ENCODE measurements at regions not wholly inside any gene's neighbourhood (a gene's known extent, or its start where the extent isn't known, plus 50 kb on each side); places are given as distances from the start of the nearest gene placed in this dataset.

DNA sequence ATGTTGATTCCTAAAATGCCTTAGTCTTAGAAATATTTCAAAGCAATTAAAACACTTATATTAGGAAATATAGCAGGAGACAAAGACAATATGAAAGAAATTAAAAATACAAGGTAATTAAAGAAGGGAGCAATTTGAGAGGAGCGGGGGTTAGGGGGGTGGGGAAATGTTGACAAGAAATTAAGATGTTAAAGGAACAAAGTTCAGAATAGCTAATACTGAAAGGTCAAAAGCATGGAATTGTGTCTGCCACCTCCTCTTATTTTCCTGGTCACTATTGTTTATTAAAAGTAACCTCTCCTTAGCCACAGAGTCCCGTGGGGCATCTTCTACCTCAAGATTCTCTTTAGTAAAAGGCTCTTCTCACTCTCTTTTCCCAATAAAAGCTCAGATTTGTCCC is 244.1 kb downstream of the MREG start:
- no peak for TF ChIP-seq ZNF274 (IDR thresholded peaks at IDR 0.05; ENCODE audit: low read depth, low read length)
- H3K4me3 ChIP-seq (ENCODE audit: low read length) = no peak overlapping the region

DNA sequence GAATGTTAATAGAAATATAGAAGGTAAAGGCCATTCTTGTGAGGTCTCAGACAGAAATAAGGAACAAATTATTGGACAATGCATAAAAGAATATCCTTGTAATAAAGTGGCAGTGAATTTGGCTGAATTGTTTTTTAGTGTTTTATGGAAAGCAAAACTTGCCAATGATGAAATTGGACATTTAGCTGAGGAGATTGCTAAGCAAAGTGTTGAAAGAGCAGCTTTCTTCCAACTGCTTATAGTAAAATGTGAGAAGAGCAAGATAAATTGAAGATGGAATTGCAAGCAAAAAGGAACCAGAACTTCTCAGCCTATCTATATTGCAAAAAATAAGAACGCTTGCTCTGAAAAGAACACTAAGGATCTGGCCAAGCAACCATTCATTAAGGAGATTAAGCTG is 245.7 kb downstream of the MREG start:
- no peak for TF ChIP-seq ZNF274 (IDR thresholded peaks at IDR 0.05; ENCODE audit: low read depth, low read length)
- no peak overlapping the region for H3K4me3 ChIP-seq (ENCODE audit: low read length)

DNA sequence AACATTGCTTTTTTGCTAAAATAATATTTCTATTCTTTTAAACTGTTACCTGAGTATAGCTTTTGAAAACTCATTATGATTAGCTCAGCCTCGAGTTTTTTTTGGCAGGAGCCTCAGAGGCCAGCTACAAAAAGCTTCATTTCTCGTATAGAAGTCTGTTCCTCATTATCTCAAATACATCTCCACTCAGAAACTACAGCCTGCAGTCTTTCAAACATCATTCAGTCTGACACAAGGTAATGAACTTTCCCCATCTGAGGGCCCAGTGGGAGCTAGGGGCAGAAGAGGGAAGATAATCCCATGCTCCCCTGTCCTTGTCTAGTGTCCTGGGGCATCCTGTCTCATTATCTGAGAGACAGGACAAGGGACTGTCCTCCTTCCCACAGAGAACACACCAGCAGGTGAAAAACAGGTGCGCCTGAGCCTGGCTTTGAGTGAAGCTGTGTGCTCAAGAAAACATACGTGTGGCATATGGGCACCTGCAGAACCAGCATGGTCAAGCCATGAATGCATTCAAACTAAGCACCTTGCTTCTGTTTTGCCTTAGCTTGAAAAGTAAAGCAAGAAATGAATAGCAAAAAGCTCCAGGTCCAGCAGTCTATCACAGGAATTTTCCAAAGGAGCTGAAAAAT is 247.5 kb downstream of the MREG start:
- no peak for TF ChIP-seq ZNF274 (IDR thresholded peaks at IDR 0.05; ENCODE audit: low read depth, low read length)
- H3K4me3 ChIP-seq (ENCODE audit: low read length) = no peak overlapping the region

DNA sequence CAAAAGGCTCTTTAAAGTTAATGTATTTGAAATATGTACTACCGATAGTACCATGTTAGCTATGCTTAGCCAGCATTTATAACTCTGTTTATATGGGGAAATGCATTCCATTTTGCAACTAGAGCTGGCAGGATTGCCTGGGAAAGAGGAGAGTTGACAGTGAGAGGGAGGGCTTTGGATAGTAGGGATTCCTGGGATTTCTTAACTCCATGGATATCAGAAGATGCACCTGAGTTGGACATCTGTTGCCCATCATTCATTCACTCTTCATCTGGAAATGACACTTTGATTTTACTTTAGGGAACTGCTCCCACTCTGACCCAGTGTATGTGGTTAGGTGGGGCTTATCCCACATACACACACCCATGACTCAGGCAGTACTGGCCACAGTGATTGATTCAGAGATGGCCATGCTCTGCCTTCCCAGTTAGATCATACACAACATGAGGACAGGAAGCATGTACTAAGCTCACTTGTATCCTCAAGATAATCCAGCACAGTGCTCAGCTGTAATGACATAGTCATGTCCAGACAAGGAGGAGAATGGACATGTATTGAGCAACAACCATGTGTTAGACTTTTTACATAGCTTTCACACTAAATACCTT is 248.8 kb downstream of the MREG start:
- no peak for TF ChIP-seq ZNF274 (IDR thresholded peaks at IDR 0.05; ENCODE audit: low read depth, low read length)
- no peak overlapping the region for H3K4me3 ChIP-seq (ENCODE audit: low read length)

DNA sequence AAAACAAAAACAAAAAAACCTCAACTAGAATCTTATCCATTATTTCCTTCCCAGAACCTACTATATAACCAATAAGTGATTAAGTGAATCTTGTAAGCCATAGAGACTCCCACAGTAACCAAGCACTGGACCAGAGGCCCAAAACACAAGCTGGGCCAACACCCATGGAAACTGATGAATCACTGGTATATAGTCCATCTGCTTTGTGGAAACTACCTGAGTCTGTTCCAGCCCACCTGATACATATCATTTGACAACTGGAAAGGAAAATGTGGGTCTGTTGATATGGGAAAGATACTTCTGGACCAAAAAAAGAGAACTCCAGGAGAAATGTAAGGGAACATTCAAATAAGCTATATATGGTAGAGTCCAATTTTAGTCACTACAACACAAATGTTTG is 252.8 kb downstream of the MREG start:
- no peak overlapping the region for H3K4me3 ChIP-seq (ENCODE audit: low read length)
- TF ChIP-seq ZNF274 (IDR thresholded peaks at IDR 0.05; ENCODE audit: low read depth, low read length) = no peak

DNA sequence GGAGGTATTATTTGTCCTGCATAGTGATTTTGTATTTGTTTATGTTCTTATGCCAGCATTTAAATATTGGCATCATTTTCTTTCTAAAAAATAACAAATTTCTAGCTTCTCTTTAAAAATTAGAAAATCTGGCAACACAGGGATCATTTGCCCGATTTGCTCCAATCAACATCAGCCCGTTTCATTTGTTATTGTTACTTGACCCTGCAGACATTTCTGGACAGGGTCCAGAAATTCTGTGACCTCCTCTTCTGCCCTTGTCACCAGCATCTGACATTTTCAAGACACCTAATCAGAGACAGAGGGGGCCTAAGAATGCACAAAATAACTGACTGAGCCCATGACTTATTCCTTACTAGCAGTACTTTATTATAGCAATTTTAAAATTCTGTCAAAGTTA is 253.3 kb downstream of the MREG start:
- H3K4me3 ChIP-seq (ENCODE audit: low read length) = no peak overlapping the region
- no peak for TF ChIP-seq ZNF274 (IDR thresholded peaks at IDR 0.05; ENCODE audit: low read depth, low read length)

DNA sequence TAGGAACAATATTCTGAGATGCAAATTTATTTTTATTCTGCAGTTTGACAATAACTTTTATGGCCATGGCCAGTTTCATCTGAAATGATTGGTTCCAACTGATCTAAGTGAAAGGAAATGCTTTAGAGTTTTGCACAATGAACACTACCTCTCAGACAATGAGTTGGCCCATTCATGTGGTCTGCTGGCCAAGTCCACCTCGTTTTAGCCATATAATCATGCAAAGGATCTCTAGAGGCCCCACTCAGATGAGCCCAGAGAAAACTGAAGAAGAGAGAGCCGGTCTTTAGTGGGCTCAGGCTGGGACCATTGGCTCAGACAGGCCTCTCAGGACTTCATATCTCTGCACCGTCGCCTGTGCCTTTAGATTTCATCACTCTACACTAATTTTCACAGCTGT is 254.7 kb downstream of the MREG start:
- no peak overlapping the region for H3K4me3 ChIP-seq (ENCODE audit: low read length)
- TF ChIP-seq ZNF274 (IDR thresholded peaks at IDR 0.05; ENCODE audit: low read depth, low read length) = no peak

DNA sequence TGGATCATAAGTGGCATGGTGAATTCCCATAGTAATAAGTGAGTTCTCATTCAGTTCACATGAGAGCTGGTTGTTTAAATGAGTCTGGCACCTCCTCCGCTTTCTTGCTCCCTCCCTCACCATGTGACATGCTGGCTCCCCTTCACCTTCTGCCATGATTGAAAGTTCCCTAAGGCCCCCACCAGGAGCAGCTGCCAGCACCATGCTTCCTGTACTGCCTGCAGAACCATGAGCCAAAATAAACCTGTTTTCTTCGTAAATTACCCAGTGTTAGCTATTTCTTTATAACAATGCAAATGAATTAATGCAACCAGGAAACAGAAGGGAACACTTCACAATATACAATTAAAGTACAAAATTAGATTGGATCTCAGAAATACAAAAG is 257.0 kb downstream of the MREG start:
- no peak for TF ChIP-seq ZNF274 (IDR thresholded peaks at IDR 0.05; ENCODE audit: low read depth, low read length)
- no peak overlapping the region for H3K4me3 ChIP-seq (ENCODE audit: low read length)

DNA sequence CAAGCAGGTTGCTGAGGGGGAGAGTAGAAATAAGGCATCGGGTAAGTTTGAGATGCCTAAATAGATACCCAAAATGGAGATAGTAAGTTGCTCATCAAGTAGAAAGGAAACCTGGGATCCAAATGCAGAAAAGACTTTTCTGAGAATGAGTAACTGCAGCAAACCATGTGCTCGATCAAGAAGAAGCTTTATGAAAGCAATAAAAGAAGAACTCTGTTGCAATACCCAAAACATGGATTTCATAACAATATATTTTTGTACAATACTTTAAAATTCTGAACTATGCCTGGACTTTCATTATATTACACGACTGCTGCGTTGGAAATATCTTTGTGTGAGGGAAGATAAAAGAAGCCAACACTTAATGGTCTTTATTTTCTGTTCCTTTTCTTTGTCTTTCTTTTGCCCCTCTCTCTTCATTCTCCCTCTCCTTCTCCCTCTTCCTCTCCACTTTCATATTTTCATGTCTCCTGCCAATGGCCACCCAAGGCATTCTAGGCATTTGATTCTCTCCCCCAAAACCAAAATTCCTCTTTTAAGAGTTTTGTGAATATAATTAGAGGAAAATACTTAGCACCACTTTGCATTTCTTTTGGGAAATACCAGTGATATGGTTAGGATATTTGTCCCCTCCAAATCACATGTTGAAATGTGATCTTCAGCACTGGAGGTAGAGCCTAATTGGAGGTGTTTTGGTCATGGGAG is 257.6 kb downstream of the MREG start:
- no peak overlapping the region for H3K4me3 ChIP-seq (ENCODE audit: low read length)
- no peak for TF ChIP-seq ZNF274 (IDR thresholded peaks at IDR 0.05; ENCODE audit: low read depth, low read length)

DNA sequence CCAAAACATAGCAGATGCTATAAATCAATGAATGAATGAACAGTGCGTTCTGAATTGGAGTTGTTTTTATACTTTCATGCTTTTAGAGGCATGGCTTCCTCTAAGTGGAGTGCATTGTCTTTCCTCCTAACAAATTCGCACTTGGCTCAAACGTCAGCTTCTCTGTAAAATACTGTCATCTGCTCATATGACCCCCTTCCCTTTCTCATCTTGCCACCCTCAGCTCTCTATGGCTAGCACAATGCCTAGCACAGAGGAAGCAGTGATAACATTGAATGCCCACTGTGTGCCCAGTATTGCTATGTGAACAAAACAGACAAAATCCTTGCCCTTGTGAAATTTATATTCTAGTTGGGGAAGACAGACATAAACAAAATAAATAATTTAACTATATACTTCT is 258.8 kb downstream of the MREG start:
- TF ChIP-seq ZNF274 (IDR thresholded peaks at IDR 0.05; ENCODE audit: low read depth, low read length) = no peak
- H3K4me3 ChIP-seq (ENCODE audit: low read length) = no peak overlapping the region

DNA sequence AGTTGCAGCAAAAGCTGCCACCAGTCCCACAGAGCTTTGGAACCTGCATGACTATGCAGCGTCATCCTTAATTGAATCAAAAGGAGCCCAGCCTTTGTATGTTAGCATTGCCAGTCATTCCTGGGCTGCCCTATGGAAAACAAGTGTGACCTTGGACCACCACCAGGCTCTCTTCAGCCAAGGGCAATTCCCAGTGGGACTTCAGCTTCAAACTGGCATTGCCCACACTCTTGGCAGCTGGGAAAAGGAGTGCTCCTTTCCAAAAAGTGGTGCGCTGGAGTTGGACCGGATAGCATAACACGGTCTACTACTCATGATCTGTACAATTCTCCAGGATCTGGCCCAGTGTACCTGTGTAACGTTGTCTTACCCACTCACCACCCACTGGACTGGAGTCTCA is 259.5 kb downstream of the MREG start:
- no peak overlapping the region for H3K4me3 ChIP-seq (ENCODE audit: low read length)
- TF ChIP-seq ZNF274 (IDR thresholded peaks at IDR 0.05; ENCODE audit: low read depth, low read length) = no peak

DNA sequence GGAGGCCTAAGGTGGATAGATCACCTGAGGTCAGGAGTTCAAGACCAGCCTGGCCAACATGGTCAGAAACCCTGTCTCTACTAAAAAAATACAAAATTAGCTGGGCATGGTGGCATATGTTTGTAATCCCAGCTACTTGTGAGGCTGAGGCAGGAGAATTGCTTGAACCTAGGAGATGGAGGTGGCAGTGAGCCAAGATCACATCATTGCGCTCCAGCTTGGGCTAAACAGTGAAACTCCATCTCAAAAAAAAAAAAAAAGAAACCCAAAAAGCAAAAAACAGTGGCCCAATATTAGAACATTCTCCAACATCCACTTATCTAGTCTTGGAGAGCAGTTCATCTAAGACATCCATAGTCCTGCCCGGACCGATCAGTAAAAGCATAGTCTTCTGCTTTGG is 260.4 kb downstream of the MREG start:
- no peak overlapping the region for H3K4me3 ChIP-seq (ENCODE audit: low read length)
- no peak for TF ChIP-seq ZNF274 (IDR thresholded peaks at IDR 0.05; ENCODE audit: low read depth, low read length)

DNA sequence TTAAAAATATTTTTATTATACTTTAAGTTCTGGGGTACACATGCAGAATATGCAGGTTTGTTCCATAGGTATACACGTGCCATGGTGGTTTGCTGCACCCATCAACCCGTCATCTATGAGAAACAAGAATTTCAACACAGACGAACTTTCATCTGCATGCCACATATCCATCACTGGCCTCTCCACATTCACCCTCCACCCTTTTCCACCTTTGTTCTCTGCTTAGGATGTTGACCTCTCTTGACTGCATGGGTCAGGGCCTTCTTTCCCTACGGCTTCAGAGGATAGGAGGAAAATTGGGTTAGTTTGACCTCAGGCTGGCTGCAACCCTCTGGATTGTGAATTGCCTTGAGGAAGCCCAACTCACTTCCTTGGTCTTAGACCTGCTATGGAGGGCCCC is 260.9 kb downstream of the MREG start:
- no peak for TF ChIP-seq ZNF274 (IDR thresholded peaks at IDR 0.05; ENCODE audit: low read depth, low read length)
- no peak overlapping the region for H3K4me3 ChIP-seq (ENCODE audit: low read length)

DNA sequence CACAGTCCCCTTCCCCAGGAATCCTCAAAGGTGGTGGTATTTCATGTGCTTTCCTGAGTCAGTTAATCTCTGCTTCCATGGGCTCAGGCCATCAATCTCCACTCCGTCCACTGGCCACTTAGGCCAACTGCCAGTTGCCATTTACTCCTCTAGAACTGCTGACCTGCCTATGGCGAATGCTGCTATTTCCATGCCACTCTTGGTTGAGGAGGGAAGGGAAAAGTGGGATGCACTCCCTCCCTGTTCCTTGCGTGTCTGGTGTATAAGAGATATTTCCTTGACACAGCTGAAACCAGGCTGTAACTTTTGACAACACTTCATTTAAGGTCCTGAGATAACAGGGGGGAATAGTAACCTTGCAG is 261.5 kb downstream of the MREG start:
- TF ChIP-seq ZNF274 (IDR thresholded peaks at IDR 0.05; ENCODE audit: low read depth, low read length) = no peak

DNA sequence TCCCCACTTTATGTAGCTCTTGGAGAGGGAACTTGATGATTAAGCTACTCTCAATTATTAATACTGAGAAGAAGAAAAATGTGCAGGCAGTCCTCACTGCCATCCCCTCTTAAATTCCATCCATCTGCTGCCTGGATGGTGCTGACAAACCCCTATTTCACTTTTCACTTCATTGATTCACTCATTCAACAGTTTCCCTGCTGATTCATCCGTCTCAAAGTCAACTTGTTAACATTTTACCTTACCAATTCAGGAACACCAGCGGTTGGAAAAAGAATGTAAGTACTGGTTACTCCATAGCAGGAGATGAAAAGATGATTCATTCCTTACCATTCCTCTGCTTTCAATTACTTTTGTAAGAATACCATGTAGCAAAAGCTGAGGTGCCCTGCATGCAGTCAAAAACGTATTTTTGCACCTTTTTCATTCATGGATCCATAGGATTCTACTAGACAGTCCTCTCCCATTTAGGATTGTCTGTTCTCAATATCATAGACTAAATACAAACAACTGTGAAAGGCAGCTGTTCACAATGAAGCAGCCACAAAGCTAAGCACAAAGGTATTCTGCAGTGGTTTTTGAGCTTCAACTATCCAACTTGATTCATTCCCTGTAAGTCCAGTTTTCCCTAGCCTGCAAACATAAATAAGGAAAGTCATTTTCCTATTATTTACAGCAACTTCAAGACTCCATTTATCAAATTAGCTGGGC is 262.0 kb downstream of the MREG start:
- no peak for TF ChIP-seq ZNF274 (IDR thresholded peaks at IDR 0.05; ENCODE audit: low read depth, low read length)
- no peak overlapping the region for H3K4me3 ChIP-seq (ENCODE audit: low read length)

More for the DNA sequence above, 261.5 kb downstream of the MREG start:
- H3K4me3 ChIP-seq (ENCODE audit: low read length) = no peak overlapping the region
